HG03558 (cell line): ENCODE measurements at regions not wholly inside any gene's neighbourhood (a gene's known extent, or its start where the extent isn't known, plus 50 kb on each side); places are given as distances from the start of the nearest gene placed in this dataset.
A peak's percentile ranks its signal among the peaks of the same experiment; 100 is the strongest.

Source experiments
- ATAC-seq: cut with Tn5 transposase; IDR thresholded peaks from one replicate; pipeline ENCODE4 v1.9.1; 2021; ENCODE audit warnings: moderate number of reproducible peaks; ENCODE audit not compliant: unreplicated experiment; ENCODE audit errors: extremely low read depth

DNA sequence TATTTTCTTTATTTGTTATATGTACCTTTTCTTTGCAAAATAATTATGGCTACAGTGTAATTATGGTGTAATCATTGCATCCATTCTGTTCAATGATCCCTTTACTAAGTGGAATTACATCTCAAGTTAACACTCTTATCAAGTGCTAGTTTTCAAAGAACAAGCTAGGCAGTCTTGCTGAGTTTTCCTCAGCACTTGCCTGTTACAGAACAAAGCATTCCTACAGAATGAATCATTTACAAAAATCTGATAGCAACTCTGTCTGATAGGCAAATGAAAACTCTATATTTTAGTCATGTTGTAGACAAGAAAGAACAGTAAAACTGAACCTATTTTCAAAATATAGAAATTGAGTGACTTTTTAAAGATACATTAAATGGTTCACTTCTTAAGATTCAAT lies 109.8 kb upstream of the POU3F2 start:
- no peak for ATAC-seq

DNA sequence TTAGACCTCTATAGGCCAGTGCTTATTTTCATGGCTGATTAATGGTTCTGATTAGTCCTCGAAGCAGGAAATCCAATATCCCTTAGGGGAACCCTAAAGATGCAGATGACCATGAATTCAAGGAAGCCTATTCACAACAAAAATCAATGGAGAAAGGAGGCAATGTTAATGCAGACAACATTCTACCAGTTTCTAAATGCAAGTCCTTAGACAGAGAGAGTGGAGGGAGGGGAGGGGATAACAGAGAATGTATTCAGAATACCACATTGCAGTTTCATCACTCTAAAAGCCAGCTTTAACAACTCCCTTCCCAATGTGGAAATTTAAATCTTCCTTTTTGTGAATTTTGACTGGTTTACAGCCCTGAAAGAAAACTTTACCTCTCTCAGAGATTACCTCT lies 87.1 kb upstream of the POU3F2 start:
- ATAC-seq: no peak

DNA sequence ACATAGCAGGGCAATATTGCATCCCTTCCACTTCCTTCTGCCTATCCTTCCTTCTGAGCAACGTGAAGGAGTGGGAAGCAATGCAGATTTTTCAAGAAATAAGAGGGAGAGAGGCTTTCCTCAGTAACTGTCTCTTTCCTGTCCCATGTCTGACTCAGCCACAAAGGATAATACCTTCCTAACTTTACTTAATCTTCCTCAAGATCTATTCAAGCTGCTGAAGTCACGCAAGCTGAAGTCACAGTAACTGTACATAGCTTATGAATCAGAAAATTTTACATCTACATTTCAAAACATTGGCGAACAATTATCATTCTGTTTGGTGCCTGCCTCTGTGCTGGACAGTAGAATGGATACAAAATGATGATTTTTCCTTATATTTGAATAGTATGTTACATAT lies 86.4 kb upstream of the POU3F2 start:
- ATAC-seq: no peak

DNA sequence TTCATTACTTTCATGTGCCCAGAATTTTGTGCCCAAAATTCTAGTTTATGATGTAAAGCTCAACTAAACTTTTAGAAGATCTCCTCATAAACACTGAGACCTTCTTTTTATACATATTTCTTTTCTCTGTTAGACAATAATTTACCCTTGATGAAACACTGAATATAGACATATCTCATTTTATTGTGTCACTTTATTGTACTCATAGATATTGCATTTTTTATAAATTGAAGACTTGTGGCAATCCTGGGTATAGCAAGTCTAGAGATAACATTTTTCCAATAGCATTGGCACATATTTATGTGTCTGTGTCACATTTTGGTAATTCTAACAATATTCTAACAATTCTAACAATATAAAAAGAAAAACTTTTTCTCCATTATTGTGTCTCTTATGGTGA lies 74.9 kb upstream of the POU3F2 start:
- ATAC-seq: no peak

DNA sequence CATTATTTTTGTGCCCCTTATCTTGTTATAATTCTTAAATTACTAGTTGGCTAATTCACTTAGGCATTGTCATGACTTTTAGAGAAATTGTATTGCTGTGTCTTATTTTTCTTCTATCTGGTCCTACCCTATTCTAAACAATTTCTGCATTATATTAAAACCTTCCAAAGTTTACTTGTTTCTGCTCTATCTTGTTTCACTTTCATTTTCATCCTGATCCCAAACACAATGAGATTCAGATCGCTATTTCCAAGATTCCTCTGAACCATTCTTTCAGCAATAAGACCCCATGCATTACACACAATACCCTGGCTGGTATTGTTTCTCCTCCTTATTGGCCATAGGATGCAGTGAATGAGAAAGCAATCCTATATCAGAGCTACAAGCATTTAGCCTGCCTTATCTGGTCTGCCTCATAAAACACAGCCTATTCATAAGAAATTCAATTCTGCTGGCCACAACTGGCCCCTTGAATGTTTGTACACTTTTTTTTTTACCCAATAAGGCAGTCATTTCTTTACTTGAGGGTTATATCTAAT lies 69.9 kb upstream of the POU3F2 start:
- ATAC-seq: no peak

DNA sequence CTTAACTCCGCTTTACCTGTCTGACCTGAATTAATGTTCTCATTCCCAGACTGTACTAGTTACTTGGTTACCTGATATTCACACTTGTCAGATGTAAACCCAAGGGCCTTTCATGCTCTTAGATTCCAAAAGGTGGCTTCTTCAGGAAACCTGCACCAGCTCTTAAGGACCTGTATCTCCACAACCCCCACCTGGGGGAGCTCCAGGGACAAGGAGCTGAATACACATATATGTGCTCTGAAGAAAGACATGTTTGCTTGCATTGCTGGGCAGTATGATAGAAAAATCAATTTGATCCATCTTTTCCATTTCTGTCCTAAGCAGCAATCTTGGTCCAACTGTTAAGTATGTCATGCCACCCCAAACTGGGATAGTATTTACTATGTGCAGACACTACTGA lies 64.8 kb upstream of the POU3F2 start:
- peak; percentile 45 for ATAC-seq

DNA sequence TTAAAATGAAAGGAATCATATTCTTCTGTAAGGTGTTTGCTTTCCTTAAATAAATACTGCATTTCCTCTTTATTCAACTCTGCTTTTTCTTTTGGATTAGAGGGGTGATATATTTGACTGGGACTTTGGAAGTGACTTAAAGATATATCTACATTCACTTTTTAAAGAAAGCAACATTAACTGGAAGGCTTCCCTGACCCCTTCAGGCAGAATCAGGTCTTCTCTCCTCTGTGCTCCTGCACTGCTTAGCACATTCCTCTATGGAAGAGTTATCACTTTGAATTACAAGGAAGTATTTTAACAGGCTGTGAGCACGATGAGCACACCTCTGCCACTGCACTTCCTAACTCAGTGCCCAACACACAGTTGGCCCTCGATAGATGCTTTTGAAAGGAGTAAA lies 59.2 kb upstream of the POU3F2 start:
- ATAC-seq: no peak

DNA sequence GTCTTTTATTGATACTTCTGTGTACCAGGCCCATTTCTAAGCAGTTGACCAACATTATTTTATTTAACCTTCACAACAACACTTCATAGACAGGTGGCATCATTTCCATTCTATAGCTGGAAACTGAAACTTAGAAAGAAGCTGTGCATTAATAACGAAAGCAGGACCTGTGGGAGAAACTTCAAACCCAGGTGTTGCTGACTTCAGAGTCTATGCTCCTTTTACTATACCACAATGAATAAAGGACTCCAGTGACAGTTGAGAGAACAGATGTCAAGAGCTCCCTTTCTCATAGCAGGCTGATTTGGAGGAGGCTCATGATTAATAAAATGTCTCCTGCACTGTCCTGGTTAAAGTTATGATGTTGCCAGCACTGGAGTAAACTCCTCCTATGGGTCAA lies 56.6 kb upstream of the POU3F2 start:
- peak; percentile 99 for ATAC-seq

DNA sequence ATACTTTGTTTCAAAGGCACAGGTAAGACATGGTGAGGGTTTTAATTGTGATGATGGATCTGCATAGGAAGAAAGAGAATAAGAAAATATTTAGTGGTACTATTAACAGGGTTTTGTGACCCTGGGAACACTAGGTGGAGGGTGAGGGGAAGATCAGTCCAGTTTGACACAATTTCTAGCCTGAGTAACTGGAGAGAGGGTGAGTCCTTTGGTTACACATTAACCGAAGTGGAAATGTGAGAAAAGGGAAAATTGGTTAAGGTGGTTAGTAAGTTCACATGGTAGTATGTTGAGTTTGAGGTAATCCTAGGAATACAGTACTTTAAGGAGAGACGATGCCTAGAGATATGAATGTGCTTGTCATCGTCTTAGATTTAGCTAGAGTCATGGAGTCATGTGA lies 54.8 kb upstream of the POU3F2 start:
- no peak for ATAC-seq

DNA sequence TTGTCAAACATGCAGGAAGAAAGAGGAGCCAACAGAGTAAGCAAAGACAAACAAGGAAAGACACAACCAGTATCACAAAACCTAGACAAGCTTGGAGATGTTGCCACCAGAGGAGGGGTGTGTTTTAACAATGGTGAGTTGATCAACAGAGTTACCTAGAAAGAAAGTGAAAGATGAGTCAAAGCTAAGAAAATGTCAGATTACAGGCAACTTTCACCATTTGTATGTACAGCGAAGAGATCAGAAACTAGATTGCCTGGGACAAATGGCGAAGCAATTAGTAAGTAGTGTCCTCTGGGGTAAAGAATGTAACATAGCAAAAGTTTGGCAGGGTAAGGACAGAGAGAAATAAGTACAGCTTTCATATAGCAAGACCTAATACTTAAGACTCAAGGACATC lies 51.6 kb upstream of the POU3F2 start:
- ATAC-seq: peak; percentile 32

DNA sequence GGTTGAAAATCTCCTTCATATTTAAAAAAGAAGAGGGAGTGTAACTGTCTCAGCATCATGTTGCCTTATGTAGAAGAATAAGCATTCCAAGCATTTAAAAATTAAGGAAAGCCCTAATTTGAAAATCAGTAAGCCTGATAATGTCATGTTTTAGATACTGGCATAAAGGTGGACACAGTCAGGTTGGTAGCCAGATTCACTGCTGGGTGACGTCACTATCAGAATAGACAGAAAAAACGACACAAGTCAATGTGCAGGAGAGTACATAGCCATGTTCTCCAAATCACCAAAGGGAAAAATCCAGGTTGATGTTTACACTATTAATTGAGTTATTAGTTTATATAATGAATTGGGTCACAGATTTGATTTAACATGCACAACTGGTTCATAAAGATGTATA lies 50.8 kb upstream of the POU3F2 start:
- no peak for ATAC-seq
